ENCODE measurements at regions not wholly inside any gene's neighbourhood (a gene's known extent, or its start where the extent isn't known, plus 50 kb on each side); places are given as distances from the start of the nearest gene placed in this dataset.

- WGBS, 2 donors (ENCODE audit: low coverage in 1 of 2) = 66 to 74% methylated on average over 3 of the region's 3 CpGs
- no peaks in the 10 kb centered on the region for H3K9me3 ChIP-seq
- TF ChIP-seq POLR2A (IDR thresholded peaks at IDR 0.05) (no peak), POLR2AphosphoS5 (IDR thresholded peaks at IDR 0.05) (no peak)
- H3K4me3 ChIP-seq = no peak overlapping the region
- no peaks in the 10 kb centered on the region for H3K4me1 ChIP-seq
- no peak for ATAC-seq
- no peaks in the 10 kb centered on the region for H3K27me3 ChIP-seq
- H3K36me3 ChIP-seq = no peaks in the 10 kb centered on the region
- no peak overlapping the region for H3K27ac ChIP-seq
These were observed 122.9 kb downstream of the TXNL1 start for GRCh38 chr18:56515522-56515921.

DNA sequence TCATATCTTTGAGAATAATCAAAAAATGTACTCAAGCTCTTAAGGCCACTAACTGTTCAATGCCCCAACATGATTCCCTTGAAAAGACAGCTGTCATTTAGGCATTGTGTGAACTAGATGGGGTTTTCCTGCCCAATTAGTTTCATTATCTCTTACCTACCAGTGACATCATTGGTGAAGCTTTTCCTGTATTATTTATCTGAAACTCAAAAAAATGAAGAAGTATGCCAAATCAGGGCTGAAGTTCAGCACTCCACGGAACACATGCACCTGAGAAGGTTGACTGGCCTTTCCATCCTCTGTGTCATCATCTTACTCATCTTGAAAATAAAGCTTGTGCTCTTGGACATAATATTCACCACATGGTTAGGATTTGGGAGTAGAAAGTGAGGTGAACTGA is 126.4 kb downstream of the TXNL1 start:
- H3K4me3 ChIP-seq = no peak overlapping the region
- H3K4me1 ChIP-seq = no peaks in the 10 kb centered on the region
- no peak overlapping the region for H3K27ac ChIP-seq
- 85 to 89% methylated on average over 1 of the region's 1 CpG for WGBS, 2 donors (ENCODE audit: low coverage in 1 of 2)
- no peak for ATAC-seq
- no peaks in the 10 kb centered on the region for H3K36me3 ChIP-seq
- TF ChIP-seq POLR2A (IDR thresholded peaks at IDR 0.05) = no peak
- TF ChIP-seq EP300 (IDR thresholded peaks at IDR 0.05) = no peak
- TF ChIP-seq POLR2AphosphoS5 (IDR thresholded peaks at IDR 0.05) = no peak
- TF ChIP-seq, protein P1, sequence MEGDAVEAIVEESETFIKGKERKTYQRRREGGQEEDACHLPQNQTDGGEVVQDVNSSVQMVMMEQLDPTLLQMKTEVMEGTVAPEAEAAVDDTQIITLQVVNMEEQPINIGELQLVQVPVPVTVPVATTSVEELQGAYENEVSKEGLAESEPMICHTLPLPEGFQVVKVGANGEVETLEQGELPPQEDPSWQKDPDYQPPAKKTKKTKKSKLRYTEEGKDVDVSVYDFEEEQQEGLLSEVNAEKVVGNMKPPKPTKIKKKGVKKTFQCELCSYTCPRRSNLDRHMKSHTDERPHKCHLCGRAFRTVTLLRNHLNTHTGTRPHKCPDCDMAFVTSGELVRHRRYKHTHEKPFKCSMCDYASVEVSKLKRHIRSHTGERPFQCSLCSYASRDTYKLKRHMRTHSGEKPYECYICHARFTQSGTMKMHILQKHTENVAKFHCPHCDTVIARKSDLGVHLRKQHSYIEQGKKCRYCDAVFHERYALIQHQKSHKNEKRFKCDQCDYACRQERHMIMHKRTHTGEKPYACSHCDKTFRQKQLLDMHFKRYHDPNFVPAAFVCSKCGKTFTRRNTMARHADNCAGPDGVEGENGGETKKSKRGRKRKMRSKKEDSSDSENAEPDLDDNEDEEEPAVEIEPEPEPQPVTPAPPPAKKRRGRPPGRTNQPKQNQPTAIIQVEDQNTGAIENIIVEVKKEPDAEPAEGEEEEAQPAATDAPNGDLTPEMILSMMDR (IDR thresholded peaks at IDR 0.05) = no peak
- H3K27me3 ChIP-seq = no peaks in the 10 kb centered on the region
- no peaks in the 10 kb centered on the region for H3K9me3 ChIP-seq

- ATAC-seq = no peak
- Histone ChIP-seq H3K9me3 (no peaks in the 10 kb centered on the region), H3K4me1 (no peaks in the 10 kb centered on the region), H3K36me3 (no peaks in the 10 kb centered on the region), H3K27ac (no peak overlapping the region), H3K4me3 (no peak overlapping the region), H3K27me3 (no peaks in the 10 kb centered on the region)
- TF ChIP-seq POLR2A (IDR thresholded peaks at IDR 0.05) = no peak
- TF ChIP-seq, protein P1 (IDR thresholded peaks at IDR 0.05) = no peak
- TF ChIP-seq EP300 (IDR thresholded peaks at IDR 0.05) = no peak
These were observed 128.3 kb downstream of the TXNL1 start for GRCh38 chr18:56510108-56510507.

DNA sequence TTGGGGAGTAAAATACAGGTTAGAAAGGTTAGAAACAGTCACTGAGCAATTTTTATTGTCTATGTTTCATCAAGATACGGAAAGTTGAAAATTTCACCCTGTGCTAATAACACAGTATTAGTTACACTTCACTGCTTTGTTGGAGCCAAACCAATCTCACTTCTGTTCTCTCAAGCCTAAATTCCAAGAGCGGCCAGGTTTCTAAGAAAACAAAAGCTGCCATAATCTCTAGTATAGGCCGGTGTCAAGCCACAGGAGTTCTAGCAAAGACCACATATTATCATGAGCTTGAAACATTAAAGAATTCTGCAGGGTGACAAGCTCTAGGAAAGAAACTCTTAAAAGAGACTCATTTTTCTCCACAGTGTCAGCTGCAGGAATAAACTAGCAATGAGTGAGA is 128.7 kb downstream of the TXNL1 start:
- ATAC-seq = no peak

DNA sequence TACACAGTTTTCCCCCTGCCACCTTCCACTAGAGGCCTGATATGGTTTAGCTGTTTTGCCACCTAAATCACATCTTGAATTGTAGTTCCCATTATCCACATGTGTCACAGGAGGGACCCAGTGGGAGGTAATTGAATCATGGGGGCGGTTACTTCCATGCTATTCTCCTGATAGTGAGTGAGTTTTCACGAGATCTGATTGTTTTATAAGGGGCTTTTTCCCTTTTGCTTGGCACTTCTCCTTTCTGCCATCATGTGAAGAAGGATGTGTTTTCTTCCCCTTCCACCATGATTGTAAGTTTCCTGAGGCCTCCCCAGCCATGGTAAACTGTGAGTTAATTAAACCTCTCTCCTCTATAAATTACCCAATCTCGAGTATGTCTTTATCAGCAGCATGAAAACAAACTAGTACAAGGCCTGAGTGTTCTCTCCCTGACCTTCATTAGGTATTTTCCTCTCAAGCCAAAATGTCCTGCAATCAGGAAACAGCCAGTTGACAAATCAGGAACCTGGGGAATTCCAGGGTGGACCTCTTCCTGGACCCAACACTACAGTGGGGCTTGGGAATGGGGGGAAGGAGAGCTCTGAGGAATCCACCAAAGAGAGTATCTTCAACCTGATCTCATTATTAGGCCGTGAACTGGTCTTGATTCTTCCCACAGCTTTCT is 129.9 kb downstream of the TXNL1 start:
- no peaks in the 10 kb centered on the region for H3K4me1 ChIP-seq
- ATAC-seq = no peak
- H3K4me3 ChIP-seq = no peak overlapping the region
- TF ChIP-seq EP300 (IDR thresholded peaks at IDR 0.05) (no peak), POLR2A (IDR thresholded peaks at IDR 0.05) (no peak), POLR2AphosphoS5 (IDR thresholded peaks at IDR 0.05) (no peak)
- TF ChIP-seq, protein P1 (IDR thresholded peaks at IDR 0.05) = no peak
- 52 to 63% methylated on average over 3 to 4 of the region's 4 CpGs for WGBS, 2 donors (ENCODE audit: low coverage in 1 of 2)
- no peaks in the 10 kb centered on the region for H3K9me3 ChIP-seq
- H3K27me3 ChIP-seq = no peaks in the 10 kb centered on the region
- no peaks in the 10 kb centered on the region for H3K36me3 ChIP-seq
- H3K27ac ChIP-seq = no peak overlapping the region

More for the DNA sequence above, 128.7 kb downstream of the TXNL1 start:
- no peaks in the 10 kb centered on the region for H3K36me3 ChIP-seq
- H3K27ac ChIP-seq = no peak overlapping the region
- H3K4me3 ChIP-seq = no peak overlapping the region
- H3K4me1 ChIP-seq = no peaks in the 10 kb centered on the region
- H3K9me3 ChIP-seq = no peaks in the 10 kb centered on the region
- TF ChIP-seq EP300 (IDR thresholded peaks at IDR 0.05) (no peak), POLR2AphosphoS5 (IDR thresholded peaks at IDR 0.05) (no peak), POLR2A (IDR thresholded peaks at IDR 0.05) (no peak)
- TF ChIP-seq, protein P1 (IDR thresholded peaks at IDR 0.05) = no peak
- H3K27me3 ChIP-seq = no peaks in the 10 kb centered on the region
- WGBS, 2 donors (ENCODE audit: low coverage in 1 of 2) = 76 to 83% methylated on average over 2 to 3 of the region's 3 CpGs

All from gastroesophageal sphincter (tissue), 4 donors.